Chondrocyte (in vitro differentiated cells): ENCODE measurements at regions not wholly inside any gene's neighbourhood (a gene's known extent, or its start where the extent isn't known, plus 50 kb on each side); places are given as distances from the start of the nearest gene placed in this dataset.

Source experiments
- DNase-seq: peaks from one replicate; pipeline ENCODE4 v3.0.0; 2021; ENCODE audit warnings: mixed read lengths, low spot score
- H3K27ac Mint-ChIP-seq: one replicate; pipeline ENCODE4 v1.8.0; 2021; ENCODE audit warnings: mild to moderate bottlenecking, moderate library complexity, mixed read lengths; ENCODE audit not compliant: unreplicated experiment
- H3K27me3 Mint-ChIP-seq: 2 replicates; pipeline ENCODE4 v1.8.0; 2021; ENCODE audit warnings: low read depth, mixed read lengths
- H3K36me3 Mint-ChIP-seq: 2 replicates; pipeline ENCODE4 v1.8.0; 2021; ENCODE audit warnings: low read depth, mixed read lengths
- H3K4me1 Mint-ChIP-seq: 2 replicates; pipeline ENCODE4 v1.8.0; 2021; ENCODE audit warnings: low read depth, mild to moderate bottlenecking, mixed read lengths
- H3K4me3 Mint-ChIP-seq: one replicate; pipeline ENCODE4 v1.8.0; 2021; ENCODE audit warnings: mild to moderate bottlenecking, moderate library complexity, mixed read lengths; ENCODE audit not compliant: unreplicated experiment
- H3K9me3 Mint-ChIP-seq: 2 replicates; pipeline ENCODE4 v1.8.0; 2021; ENCODE audit warnings: low read depth, mixed read lengths
- CTCF ChIP-seq: fragments of 200-600 bp; sonication (generic); IDR thresholded peaks from 2 replicates; pipeline ENCODE4 v1.5.0; 2021; ENCODE audit warnings: antibody characterized with exemption, mild to moderate bottlenecking, moderate library complexity

- Mint-ChIP-seq H3K4me3 (no peak overlapping the region), H3K27me3 (no peaks in the 10 kb centered on the region), H3K4me1 (no peaks in the 10 kb centered on the region), H3K36me3 (no peaks in the 10 kb centered on the region), H3K27ac (no peak overlapping the region), H3K9me3 (no peaks in the 10 kb centered on the region)
- no peak for DNase-seq
- TF ChIP-seq CTCF: no peak
These were observed 372.1 kb downstream of the NR2F2 start for GRCh38 chr15:96702589-96702988.

GRCh38 chr15:96703091-96703490 is 372.6 kb downstream of the NR2F2 start:
- Mint-ChIP-seq H3K4me1 (no peaks in the 10 kb centered on the region), H3K27ac (no peak overlapping the region), H3K36me3 (no peaks in the 10 kb centered on the region), H3K27me3 (no peaks in the 10 kb centered on the region), H3K4me3 (no peak overlapping the region), H3K9me3 (no peaks in the 10 kb centered on the region)
- DNase-seq: no peak
- no peak for TF ChIP-seq CTCF

GRCh38 chr15:96703794-96704550 is 373.5 kb downstream of the NR2F2 start:
- Mint-ChIP-seq H3K36me3 (no peaks in the 10 kb centered on the region), H3K4me3 (no peak overlapping the region), H3K27ac (no peak overlapping the region), H3K9me3 (no peaks in the 10 kb centered on the region), H3K4me1 (no peaks in the 10 kb centered on the region), H3K27me3 (no peaks in the 10 kb centered on the region)
- DNase-seq: no peak
- no peak for TF ChIP-seq CTCF

DNA sequence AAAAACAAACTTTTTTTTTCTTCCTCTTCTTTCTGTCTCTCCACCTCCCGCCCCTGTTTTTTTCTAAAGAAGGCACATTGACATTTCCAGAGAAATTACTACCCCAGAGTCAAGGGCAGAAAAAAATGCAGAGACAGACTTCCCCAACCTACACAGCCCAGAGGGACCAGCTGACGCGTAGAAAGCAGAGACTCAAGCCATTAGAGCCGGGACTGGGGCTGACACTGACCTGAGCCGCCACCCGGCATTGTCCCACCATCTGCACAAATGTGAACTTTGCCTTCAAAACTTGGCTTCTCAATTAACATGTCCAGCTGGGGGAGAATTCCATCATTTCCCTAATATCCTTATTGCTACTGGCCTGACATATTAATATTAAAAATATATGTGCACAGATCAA is 385.6 kb downstream of the NR2F2 start:
- DNase-seq: no peak
- no peaks in the 10 kb centered on the region for H3K4me1 Mint-ChIP-seq
- H3K27me3 Mint-ChIP-seq: peaks cover 9% of the 10 kb centered on the region
- H3K36me3 Mint-ChIP-seq: no peaks in the 10 kb centered on the region
- H3K27ac Mint-ChIP-seq: no peak overlapping the region
- no peak overlapping the region for H3K4me3 Mint-ChIP-seq
- no peaks in the 10 kb centered on the region for H3K9me3 Mint-ChIP-seq
- TF ChIP-seq CTCF: no peak

DNA sequence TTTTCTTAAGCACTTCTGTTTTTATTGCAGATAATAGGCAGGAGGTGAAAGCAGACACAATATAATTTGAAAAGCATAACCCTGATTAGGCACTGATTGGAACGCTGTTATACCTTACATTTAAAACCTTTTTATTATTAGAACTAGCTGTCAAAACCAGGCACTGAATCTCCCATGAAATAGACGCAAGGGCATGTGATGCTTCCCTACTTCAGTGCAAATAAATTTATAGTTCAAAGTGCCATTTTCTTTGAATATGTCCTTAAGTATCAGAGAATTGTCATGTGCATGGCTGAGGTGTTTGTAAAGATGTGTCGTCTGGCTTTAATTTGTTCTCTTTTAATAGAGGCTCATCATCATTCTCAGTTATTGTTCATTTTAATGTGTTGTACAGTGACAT is 386.0 kb downstream of the NR2F2 start:
- no peak for DNase-seq
- H3K9me3 Mint-ChIP-seq: peaks cover 2% of the 10 kb centered on the region
- no peaks in the 10 kb centered on the region for H3K4me1 Mint-ChIP-seq
- H3K4me3 Mint-ChIP-seq: no peak overlapping the region
- H3K27ac Mint-ChIP-seq: no peak overlapping the region
- H3K36me3 Mint-ChIP-seq: no peaks in the 10 kb centered on the region
- TF ChIP-seq CTCF: no peak
- H3K27me3 Mint-ChIP-seq: peaks cover 9% of the 10 kb centered on the region
